T-helper 2 cell treated with Interferon-gamma antibody and Interleukin-4, amounts not matched to agents 5 μg/mL and 100 μg/mL, for 36 hours (primary cell): ENCODE measurements at regions not wholly inside any gene's neighbourhood (a gene's known extent, or its start where the extent isn't known, plus 50 kb on each side); places are given as distances from the start of the nearest gene placed in this dataset.

Experiments used
- DNase-seq: peaks from one replicate; pipeline ENCODE4 v3.0.0; 2021; ENCODE audit warnings: low spot score
- H3K27ac Mint-ChIP-seq: one replicate; pipeline ENCODE4 v1.8.0; 2021; ENCODE audit warnings: mild to moderate bottlenecking, mixed read lengths
- H3K27me3 Mint-ChIP-seq: one replicate; pipeline ENCODE4 v1.8.0; 2021; ENCODE audit warnings: low read depth, mixed read lengths
- H3K36me3 Mint-ChIP-seq: one replicate; pipeline ENCODE4 v1.8.0; 2021; ENCODE audit warnings: low read depth, mixed read lengths
- H3K4me1 Mint-ChIP-seq: one replicate; pipeline ENCODE4 v1.8.0; 2021; ENCODE audit warnings: low read depth, mixed read lengths
- H3K4me3 Mint-ChIP-seq: one replicate; pipeline ENCODE4 v1.8.0; 2022; ENCODE audit warnings: mild to moderate bottlenecking, moderate library complexity, mixed read lengths
- H3K9me3 Mint-ChIP-seq: one replicate; pipeline ENCODE4 v1.8.0; 2021; ENCODE audit warnings: mixed read lengths

DNA sequence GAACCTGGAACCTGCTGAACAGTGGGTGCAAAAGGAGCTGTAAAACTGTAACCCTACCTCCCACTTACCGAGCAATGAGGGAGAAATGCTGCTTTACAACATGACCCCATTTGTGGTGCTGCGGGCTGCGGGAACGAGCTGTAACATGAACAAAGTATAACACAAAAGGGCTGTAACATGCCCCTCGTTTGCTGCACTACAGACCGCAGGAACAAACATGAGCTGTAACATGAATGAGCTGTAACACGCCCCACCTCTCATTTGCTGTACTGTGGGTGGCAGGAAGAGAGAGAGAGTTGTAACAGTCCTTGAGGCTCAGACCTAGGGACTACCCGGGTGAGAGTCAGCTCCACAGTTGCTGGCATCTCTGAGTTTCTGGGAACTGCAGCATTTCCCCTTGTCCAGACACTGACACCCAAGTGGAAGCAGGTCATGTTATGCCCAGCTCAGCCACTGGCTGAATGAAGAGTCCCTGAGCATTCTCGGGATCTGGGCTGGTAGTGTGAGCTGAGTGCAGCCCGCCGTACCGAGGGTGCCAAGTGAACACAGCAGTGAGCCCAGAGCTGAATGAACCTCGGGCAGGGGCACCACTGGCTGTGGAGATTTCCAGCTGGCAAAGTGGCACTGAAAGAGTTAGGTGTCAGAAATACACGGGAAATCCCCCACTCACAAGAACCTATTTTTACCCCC lies 1385.3 kb upstream of the SPRY2 start:
- Mint-ChIP-seq H3K27ac (no peak overlapping the region), H3K27me3 (no peaks in the 10 kb centered on the region), H3K4me1 (no peaks in the 10 kb centered on the region), H3K36me3 (no peaks in the 10 kb centered on the region), H3K4me3 (no peak overlapping the region), H3K9me3 (peaks cover 52% of the 10 kb centered on the region)
- no peak for DNase-seq

DNA sequence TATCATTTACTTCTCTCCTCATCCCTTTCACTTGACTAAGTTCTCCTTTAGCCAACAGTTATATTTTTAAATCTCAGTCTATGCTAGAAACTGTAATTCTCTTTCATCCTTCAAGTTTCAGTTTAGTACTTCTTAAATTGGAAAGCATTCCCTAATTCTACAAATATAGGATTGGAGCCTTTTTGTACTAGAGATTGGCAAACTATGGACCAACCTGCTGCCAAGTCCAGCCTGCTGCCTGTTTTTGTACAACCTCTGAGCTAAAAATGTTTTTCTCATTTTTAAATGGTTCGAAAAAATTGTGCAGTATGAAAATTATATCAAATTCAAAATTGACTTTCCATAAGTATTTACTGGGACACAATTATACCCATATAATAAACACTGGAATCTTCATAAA lies 1381.5 kb upstream of the SPRY2 start:
- Mint-ChIP-seq H3K27ac (no peak overlapping the region), H3K4me1 (no peaks in the 10 kb centered on the region), H3K9me3 (peaks cover 47% of the 10 kb centered on the region), H3K27me3 (no peaks in the 10 kb centered on the region), H3K4me3 (no peak overlapping the region), H3K36me3 (no peaks in the 10 kb centered on the region)
- no peak for DNase-seq

DNA sequence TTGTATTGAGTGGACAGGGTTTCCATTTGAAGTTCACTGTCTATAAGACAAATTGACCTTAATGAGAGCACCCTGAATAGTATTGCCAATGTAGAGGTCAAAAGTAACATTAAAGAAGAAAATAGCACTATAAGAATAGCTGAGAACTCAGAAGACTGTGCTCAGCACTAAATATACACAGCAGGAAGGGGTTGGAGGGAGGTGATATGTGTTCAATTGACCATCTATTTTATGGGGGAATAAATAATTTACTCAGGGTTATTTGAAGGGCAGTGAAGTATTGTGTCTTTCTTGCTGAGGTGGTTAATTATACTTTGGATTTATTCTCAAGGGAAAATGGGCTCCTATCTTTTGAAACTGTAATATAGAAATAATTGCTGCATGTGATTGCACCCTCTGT lies 1380.5 kb upstream of the SPRY2 start:
- Mint-ChIP-seq H3K4me1 (no peaks in the 10 kb centered on the region), H3K36me3 (no peaks in the 10 kb centered on the region), H3K27me3 (no peaks in the 10 kb centered on the region), H3K4me3 (no peak overlapping the region), H3K9me3 (peaks cover 40% of the 10 kb centered on the region), H3K27ac (no peak overlapping the region)
- DNase-seq: no peak

DNA sequence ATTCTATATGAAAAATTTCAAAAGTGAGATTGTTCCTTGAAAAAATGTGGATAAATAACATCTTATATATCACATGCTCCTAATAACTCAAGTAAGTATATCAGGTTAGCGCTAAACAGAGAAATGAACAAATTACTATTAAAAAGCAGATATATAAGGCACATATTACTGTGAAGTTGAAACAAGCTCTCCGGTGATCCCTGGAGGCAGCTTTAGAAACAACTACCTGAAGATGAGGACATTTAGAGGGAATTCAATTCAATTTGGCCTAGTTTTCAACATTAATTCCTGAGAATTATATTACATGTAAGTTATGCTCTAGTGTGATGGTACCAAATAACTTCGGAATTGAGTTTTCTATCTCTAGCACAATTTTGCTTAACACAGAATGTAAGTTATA lies 1373.6 kb upstream of the SPRY2 start:
- no peak for DNase-seq
- no peak overlapping the region for H3K27ac Mint-ChIP-seq
- H3K36me3 Mint-ChIP-seq: no peaks in the 10 kb centered on the region
- H3K27me3 Mint-ChIP-seq: no peaks in the 10 kb centered on the region
- peaks cover 37% of the 10 kb centered on the region for H3K9me3 Mint-ChIP-seq
- H3K4me3 Mint-ChIP-seq: no peak overlapping the region
- no peaks in the 10 kb centered on the region for H3K4me1 Mint-ChIP-seq

DNA sequence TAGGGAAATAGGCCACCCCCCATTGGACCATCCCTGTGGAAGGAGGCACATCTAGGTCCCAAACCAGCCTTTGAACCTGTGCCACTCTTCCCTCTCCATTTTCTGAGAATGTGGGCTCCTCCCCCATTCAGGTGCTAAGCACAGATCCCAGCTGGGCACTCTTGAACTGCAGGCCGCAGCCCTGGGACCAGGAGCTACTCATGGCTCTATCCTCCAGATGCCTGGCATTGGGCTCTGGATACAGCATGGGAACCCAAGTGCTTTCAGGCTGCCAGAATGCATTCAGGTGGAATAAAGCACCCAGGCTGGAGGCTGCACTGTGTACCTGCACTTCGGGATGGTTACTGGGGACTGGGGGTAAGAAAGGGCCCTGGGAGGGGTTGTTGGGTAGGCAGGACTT lies 1372.3 kb upstream of the SPRY2 start:
- H3K36me3 Mint-ChIP-seq: no peaks in the 10 kb centered on the region

DNA sequence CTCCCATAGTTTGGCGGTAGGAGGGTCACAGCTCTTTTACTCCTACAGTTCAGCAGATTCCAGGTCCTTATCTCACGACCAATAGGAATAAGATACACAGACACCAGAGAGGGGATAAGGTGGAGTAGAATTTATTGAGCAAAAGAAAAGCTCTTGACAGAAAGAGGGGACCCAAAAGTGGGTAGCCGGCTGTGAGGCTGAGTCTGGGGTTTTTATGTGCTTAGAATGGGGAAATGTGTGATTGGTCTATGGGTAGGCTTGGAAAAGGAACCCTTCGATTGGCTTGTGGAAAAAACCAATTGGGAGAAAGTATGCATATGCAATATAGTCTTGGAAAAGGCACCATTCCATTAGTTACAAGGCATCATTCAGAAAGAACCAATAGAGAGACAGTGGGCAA lies 1356.9 kb upstream of the SPRY2 start:
- no peaks in the 10 kb centered on the region for H3K36me3 Mint-ChIP-seq
- H3K27me3 Mint-ChIP-seq: no peaks in the 10 kb centered on the region

More for the DNA sequence above, 1372.3 kb upstream of the SPRY2 start:
- Mint-ChIP-seq H3K4me1 (no peaks in the 10 kb centered on the region), H3K27me3 (no peaks in the 10 kb centered on the region), H3K4me3 (no peak overlapping the region), H3K27ac (no peak overlapping the region), H3K9me3 (peaks cover 40% of the 10 kb centered on the region)
- no peak for DNase-seq

DNA sequence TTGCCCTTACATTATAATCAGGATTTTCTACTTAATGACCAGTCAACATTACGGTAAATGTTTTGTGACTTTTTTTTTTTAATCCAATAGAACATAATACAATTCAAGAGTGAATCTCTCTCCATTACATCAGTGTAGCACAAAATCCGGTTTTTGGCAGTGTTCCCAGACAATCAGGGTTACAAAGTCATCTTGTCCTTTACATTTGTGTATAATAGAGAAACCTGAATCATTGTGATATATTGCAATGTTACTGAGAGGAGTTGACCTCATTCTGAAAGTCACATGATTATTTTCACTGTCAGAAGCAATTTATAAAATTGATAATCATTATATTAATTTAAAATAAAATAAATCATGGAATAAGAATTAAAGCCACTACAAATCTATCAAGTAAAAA lies 1346.0 kb upstream of the SPRY2 start:
- no peak overlapping the region for H3K27ac Mint-ChIP-seq
- H3K27me3 Mint-ChIP-seq: no peaks in the 10 kb centered on the region
- no peaks in the 10 kb centered on the region for H3K36me3 Mint-ChIP-seq
- H3K9me3 Mint-ChIP-seq: peaks cover 20% of the 10 kb centered on the region
- no peaks in the 10 kb centered on the region for H3K4me1 Mint-ChIP-seq
- no peak overlapping the region for H3K4me3 Mint-ChIP-seq
- no peak for DNase-seq

More for the DNA sequence above, 1356.9 kb upstream of the SPRY2 start:
- H3K9me3 Mint-ChIP-seq: peaks cover 34% of the 10 kb centered on the region
- H3K27ac Mint-ChIP-seq: no peak overlapping the region
- H3K4me3 Mint-ChIP-seq: no peak overlapping the region
- no peak for DNase-seq
- no peaks in the 10 kb centered on the region for H3K4me1 Mint-ChIP-seq

DNA sequence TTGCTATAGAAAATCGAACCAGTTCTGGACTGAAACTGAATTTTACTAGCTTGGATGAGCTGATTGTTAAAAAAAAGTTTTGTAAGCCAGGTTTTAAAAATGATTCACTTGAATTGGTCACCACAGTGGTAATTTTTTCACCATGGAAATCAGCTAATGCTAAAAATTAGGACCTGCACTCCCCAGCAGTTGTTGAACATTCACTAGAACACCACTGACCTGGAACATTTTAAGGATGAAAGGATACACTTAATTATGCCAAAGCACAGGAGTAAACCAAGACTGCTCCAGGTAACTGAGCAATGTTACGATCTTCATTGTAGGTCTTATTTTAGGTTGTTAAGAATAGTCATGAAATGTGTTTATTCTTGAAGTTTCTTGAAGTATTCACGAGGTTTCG lies 1342.6 kb upstream of the SPRY2 start:
- H3K27me3 Mint-ChIP-seq: no peaks in the 10 kb centered on the region
- no peaks in the 10 kb centered on the region for H3K4me1 Mint-ChIP-seq
- no peak overlapping the region for H3K4me3 Mint-ChIP-seq
- no peak for DNase-seq
- H3K27ac Mint-ChIP-seq: no peak overlapping the region
- H3K9me3 Mint-ChIP-seq: peaks cover 22% of the 10 kb centered on the region
- no peaks in the 10 kb centered on the region for H3K36me3 Mint-ChIP-seq

DNA sequence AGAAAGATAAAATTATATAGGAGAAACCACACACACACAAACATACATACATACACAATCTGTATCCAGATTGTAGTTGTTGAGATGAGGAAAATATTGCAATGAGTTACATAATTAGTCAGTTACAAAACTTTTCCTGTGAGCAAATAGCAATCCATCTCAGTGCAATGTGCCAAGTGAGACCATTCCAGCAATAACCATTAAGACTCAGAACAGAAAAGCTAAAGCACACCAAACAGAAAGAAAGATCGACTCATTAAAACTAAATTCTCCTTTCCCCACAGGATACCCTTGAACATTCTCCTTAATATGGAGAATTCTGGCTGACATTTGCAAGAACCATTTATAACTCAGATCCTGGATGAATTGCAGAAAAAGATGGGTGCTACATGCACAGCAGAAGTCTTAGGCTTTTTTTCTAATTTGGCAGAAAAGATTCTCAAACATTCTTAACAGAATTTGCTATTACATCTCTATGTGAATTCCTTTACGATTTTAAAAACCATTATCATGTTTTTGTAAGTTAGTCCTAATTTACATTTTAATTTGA lies 1341.2 kb upstream of the SPRY2 start:
- no peak for DNase-seq
- Mint-ChIP-seq H3K9me3 (peaks cover 22% of the 10 kb centered on the region), H3K27me3 (no peaks in the 10 kb centered on the region), H3K27ac (no peak overlapping the region), H3K4me1 (no peaks in the 10 kb centered on the region), H3K36me3 (no peaks in the 10 kb centered on the region), H3K4me3 (no peak overlapping the region)

DNA sequence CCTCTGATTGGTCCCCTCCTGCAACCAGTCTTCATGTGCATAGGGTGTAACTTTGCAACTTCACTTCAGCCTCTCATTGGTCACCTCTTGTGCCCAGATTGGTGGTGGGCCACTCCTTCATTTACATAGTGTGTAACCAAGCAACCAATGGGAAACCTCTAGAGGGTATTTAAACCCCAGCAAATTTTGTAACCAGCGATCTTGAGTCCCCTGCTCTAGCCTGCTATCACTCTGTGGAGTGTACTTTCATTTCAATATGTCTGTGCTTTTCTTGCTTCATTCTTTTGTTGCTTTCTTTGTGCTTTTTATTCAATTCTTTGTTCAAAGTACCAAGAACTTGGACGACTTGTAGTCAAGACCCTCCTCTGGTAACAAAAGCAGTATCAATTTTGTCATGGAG lies 1336.9 kb upstream of the SPRY2 start:
- no peak overlapping the region for H3K27ac Mint-ChIP-seq

DNA sequence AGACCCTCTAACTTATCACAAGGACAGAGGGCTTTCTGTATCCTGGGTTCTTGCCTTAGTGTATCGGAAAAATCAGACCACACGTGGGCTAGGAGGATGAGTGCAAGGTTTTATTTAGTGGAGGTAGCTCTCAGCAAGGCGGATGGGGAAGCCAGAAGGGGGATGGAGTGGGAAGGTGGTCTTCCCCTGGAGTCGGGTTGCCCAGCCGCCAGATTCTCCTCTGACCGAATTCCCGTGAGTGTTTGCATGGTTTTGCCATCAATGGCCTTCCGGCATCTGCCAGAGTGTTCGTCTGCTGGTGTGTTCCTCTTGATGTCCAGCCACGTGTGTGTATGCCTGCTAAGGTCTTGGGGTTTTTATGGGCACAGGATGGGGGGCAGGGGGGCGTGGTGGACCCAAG lies 1335.1 kb upstream of the SPRY2 start:
- H3K4me1 Mint-ChIP-seq: no peaks in the 10 kb centered on the region
- no peak overlapping the region for H3K27ac Mint-ChIP-seq
- no peak for DNase-seq
- H3K27me3 Mint-ChIP-seq: no peaks in the 10 kb centered on the region
- H3K9me3 Mint-ChIP-seq: peaks cover 22% of the 10 kb centered on the region
- no peak overlapping the region for H3K4me3 Mint-ChIP-seq
- no peaks in the 10 kb centered on the region for H3K36me3 Mint-ChIP-seq

More for the DNA sequence above, 1336.9 kb upstream of the SPRY2 start:
- Mint-ChIP-seq H3K36me3 (no peaks in the 10 kb centered on the region), H3K27me3 (no peaks in the 10 kb centered on the region), H3K4me3 (no peak overlapping the region), H3K4me1 (no peaks in the 10 kb centered on the region), H3K9me3 (peaks cover 18% of the 10 kb centered on the region)
- no peak for DNase-seq

DNA sequence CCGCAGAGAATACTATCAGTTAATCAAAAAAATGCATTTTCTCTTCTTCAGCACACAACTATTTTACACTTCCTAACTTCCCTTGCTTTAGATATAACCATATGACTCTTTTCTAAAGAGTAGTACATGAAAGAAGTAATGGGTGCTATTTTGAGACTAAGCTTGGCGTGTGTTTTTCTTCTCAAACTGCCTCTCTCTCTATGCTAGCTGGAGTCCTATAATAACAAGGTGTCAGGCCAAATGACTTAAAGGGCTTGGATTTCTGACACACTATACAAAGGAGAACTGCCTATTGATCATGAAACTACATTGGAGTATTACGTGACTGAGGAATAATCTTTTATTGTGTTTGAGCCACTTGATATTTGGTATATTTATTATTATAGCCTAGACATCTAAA lies 1330.1 kb upstream of the SPRY2 start:
- Mint-ChIP-seq H3K27ac (no peak overlapping the region), H3K36me3 (no peaks in the 10 kb centered on the region), H3K27me3 (no peaks in the 10 kb centered on the region), H3K9me3 (peaks cover 35% of the 10 kb centered on the region), H3K4me1 (no peaks in the 10 kb centered on the region), H3K4me3 (no peak overlapping the region)
- DNase-seq: no peak

DNA sequence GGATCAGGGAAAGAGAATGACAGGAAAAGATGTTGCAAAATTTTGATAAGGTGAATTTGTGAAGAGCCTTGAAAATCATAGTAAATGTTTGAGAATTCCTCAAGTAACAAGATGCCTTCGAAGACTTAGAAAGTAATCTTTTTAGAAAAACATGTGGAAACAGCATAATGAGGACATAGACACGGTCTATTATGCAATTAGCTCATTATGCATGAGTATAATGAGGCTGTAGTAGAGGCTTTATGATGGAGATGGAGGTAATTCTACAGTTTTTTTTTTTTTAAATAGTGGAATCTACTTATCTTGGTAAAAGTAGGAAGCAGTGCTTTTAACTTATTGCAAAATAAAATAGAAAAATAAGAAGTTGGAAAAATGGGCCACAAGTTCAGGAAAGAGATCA lies 1329.1 kb upstream of the SPRY2 start:
- H3K9me3 Mint-ChIP-seq: peaks cover 33% of the 10 kb centered on the region
- no peaks in the 10 kb centered on the region for H3K27me3 Mint-ChIP-seq
- no peak overlapping the region for H3K27ac Mint-ChIP-seq
- no peak overlapping the region for H3K4me3 Mint-ChIP-seq
- H3K4me1 Mint-ChIP-seq: no peaks in the 10 kb centered on the region
- no peak for DNase-seq
- H3K36me3 Mint-ChIP-seq: no peaks in the 10 kb centered on the region

DNA sequence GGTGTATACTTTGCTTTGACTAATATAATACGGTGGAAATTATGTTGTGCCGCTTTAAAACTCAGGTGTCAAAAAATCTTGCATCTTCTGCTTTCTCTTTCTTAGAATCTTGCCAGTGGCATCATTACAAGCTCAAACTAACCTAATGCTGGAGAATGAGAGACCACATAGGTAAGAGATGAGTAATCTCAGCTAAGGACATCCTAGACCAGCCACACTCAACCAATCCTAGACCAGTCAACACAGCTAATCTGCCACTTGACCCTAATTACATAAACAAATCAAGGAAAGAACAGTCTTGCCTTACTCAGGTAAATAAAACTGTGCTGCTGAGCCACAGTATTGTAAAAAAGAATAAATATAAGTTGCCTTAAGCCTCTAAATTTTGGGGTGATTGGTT lies 1323.9 kb upstream of the SPRY2 start:
- H3K9me3 Mint-ChIP-seq: peaks cover 34% of the 10 kb centered on the region

DNA sequence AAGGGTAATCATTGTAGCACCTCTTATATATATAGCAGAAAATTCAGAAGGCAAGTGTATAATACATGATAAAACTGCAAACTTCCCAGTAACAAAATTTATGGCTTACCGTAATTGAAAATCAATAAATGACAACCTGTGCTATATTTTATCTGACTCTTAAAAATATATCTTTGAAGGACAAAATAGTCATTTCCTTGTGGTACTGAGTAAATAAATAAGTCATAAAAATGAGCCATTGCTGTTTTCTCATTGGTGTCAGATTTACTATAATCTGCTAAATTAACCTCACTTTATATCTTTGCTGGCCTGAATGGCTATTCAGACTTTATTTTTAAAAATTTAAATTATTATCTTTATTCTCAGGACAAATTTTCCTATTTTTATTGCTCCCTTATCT lies 1319.1 kb upstream of the SPRY2 start:
- Mint-ChIP-seq H3K27me3 (no peaks in the 10 kb centered on the region), H3K4me1 (no peaks in the 10 kb centered on the region), H3K36me3 (no peaks in the 10 kb centered on the region), H3K27ac (no peak overlapping the region), H3K4me3 (no peak overlapping the region), H3K9me3 (peaks cover 44% of the 10 kb centered on the region)
- DNase-seq: no peak

More for the DNA sequence above, 1323.9 kb upstream of the SPRY2 start:
- no peak overlapping the region for H3K4me3 Mint-ChIP-seq
- DNase-seq: no peak
- H3K36me3 Mint-ChIP-seq: no peaks in the 10 kb centered on the region
- no peak overlapping the region for H3K27ac Mint-ChIP-seq
- no peaks in the 10 kb centered on the region for H3K4me1 Mint-ChIP-seq
- H3K27me3 Mint-ChIP-seq: no peaks in the 10 kb centered on the region
